HG02642 (cell line): ENCODE measurements at regions not wholly inside any gene's neighbourhood (a gene's known extent, or its start where the extent isn't known, plus 50 kb on each side); places are given as distances from the start of the nearest gene placed in this dataset.
"Not testable (repeated sequence)": the region's sequence is repeated elsewhere in the genome, so short reads cannot be mapped to it uniquely, and the experiment has no call there.

Source experiments
- ATAC-seq: cut with Tn5 transposase; IDR thresholded peaks from one replicate; pipeline ENCODE4 v1.9.1; 2021; ENCODE audit warnings: mild to moderate bottlenecking; ENCODE audit not compliant: unreplicated experiment, poor library complexity

GRCh38 chr16:17947165-17947564, 389.4 kb downstream of the NPIPA8 start:
- ATAC-seq: no peak

- no peak for ATAC-seq
Observed at GRCh38 chr16:17945080-17945601, 391.4 kb downstream of the NPIPA8 start.

GRCh38 chr16:17944345-17944744, 392.2 kb downstream of the NPIPA8 start:
- no peak for ATAC-seq

GRCh38 chr16:17942067-17942466, 394.5 kb downstream of the NPIPA8 start:
- no peak for ATAC-seq

- ATAC-seq: no peak
Observed at GRCh38 chr16:17940584-17941364, 395.8 kb downstream of the NPIPA8 start.

GRCh38 chr16:17939723-17940122, 396.8 kb downstream of the NPIPA8 start:
- peak; percentile 45 for ATAC-seq

GRCh38 chr16:17939122-17939536, 397.4 kb downstream of the NPIPA8 start:
- ATAC-seq: peak; percentile 47

- no peak for ATAC-seq
Observed at GRCh38 chr16:17938546-17938945, 398.0 kb downstream of the NPIPA8 start.

GRCh38 chr16:17936766-17937402, 399.7 kb downstream of the NPIPA8 start:
- no peak for ATAC-seq

- ATAC-seq: no peak
Observed at GRCh38 chr16:17930280-17930679, 406.3 kb downstream of the NPIPA8 start.

GRCh38 chr16:17926866-17927399, 409.6 kb downstream of the NPIPA8 start:
- no peak for ATAC-seq

GRCh38 chr16:17926461-17926860, 410.1 kb downstream of the NPIPA8 start:
- ATAC-seq: no peak

GRCh38 chr16:17925761-17926160, 410.8 kb downstream of the NPIPA8 start:
- ATAC-seq: no peak

- no peak for ATAC-seq
Observed at GRCh38 chr16:17921357-17921978, 415.1 kb downstream of the NPIPA8 start.

- ATAC-seq: no peak
Observed at GRCh38 chr16:17917316-17918019, 419.1 kb downstream of the NPIPA8 start.

- ATAC-seq: no peak
Observed at GRCh38 chr16:17915791-17916190, 420.7 kb downstream of the NPIPA8 start.

- ATAC-seq: no peak
Observed at GRCh38 chr16:17914168-17914567, 422.4 kb downstream of the NPIPA8 start.

GRCh38 chr16:17911578-17911977, 425.0 kb downstream of the NPIPA8 start:
- ATAC-seq: not testable (repeated sequence)

GRCh38 chr16:17906626-17907025, 429.9 kb downstream of the NPIPA8 start:
- not testable (repeated sequence) for ATAC-seq

GRCh38 chr16:17901309-17901708, 430.5 kb upstream of the XYLT1 start:
- no peak for ATAC-seq
